K562 (cell line): ENCODE measurements at regions not wholly inside any gene's neighbourhood (a gene's known extent, or its start where the extent isn't known, plus 50 kb on each side); places are given as distances from the start of the nearest gene placed in this dataset.

ENCODE experiments used
- ATAC-seq: fragments of 200-7000 bp; cut with Tn5 transposase; 3 replicates; pipeline ENCODE4 v1.9.1; 2020; ENCODE audit warnings: moderate library complexity
- BruUV-seq: library from RNA; stranded (reverse); fragments of 400-500 nt; replicated peaks from 2 replicates; lab custom pipeline; 2021; lab: Mats Ljungman, UMichigan
- CTCF ChIA-PET: fragments of 300-600 bp; formaldehyde crosslinking; extraction: SDS; loops from one replicate; lab custom pipeline; 2021; ENCODE audit warnings: low intra/inter-chr PET ratio; lab: Yijun Ruan, JAX
- POLR2A ChIA-PET: fragments of 300-600, 350-650 bp; sonication (Branson Sonifier 250); formaldehyde crosslinking; extraction: SDS; loops from one replicate; lab custom pipeline; 2021; ENCODE audit warnings: antibody characterized with exemption, inconsistent platforms; lab: Yijun Ruan, JAX
- DNase-seq, 4 experiments: peaks; one replicate each; pipeline versions ENCODE4 v3.0.0 to v3.0.0-alpha.2; 2011 to 2018; ENCODE audit warnings: low spot score in 3 of 4, mixed read lengths in 3 of 4; ENCODE audit errors: extremely low read depth in 1 of 4
- FAIRE-seq: peaks from 2 replicates; lab custom pipeline; 2011; peaks lifted over from hg19 to GRCh38; lab: Jason Lieb, UNC
- H2AFZ ChIP-seq: 2 replicates; pipeline ENCODE4 v1.6.0; 2011; ENCODE audit warnings: low read depth, low read length, control low read depth, inconsistent platforms
- H3K27ac ChIP-seq: fragments of 200-600 bp; 3 replicates; pipeline ENCODE4 v1.8.0; 2011; ENCODE audit warnings: low read depth, mild to moderate bottlenecking, control low read depth, inconsistent platforms, low read length, moderate library complexity, mixed read lengths; ENCODE audit errors: extremely low read depth
- H3K27me3 ChIP-seq, 2 experiments: fragments of 300-600 bp in 1 of 2; 2 replicates in 1 of 2; 3 replicates in 1 of 2; pipeline versions ENCODE4 v1.6.0 to v1.8.0; 2011; ENCODE audit warnings: inconsistent platforms in 2 of 2, low read length in 2 of 2, mild to moderate bottlenecking in 1 of 2, mixed read lengths in 1 of 2, moderate library complexity in 1 of 2; ENCODE audit not compliant: control insufficient read depth in 2 of 2, insufficient read depth in 2 of 2
- H3K36me3 ChIP-seq: fragments of 300-600 bp; 3 replicates; pipeline ENCODE4 v1.8.0; 2011; ENCODE audit warnings: mild to moderate bottlenecking, low read length, inconsistent platforms; ENCODE audit not compliant: control insufficient read depth, insufficient read depth
- H3K4me1 ChIP-seq, 2 experiments: fragments of 200-600 bp in 1 of 2; replicated peaks in 1 of 2; 2 replicates in 1 of 2; 3 replicates in 1 of 2; pipeline versions ENCODE4 v1.5.1 to v1.8.0; 2011; ENCODE audit warnings: inconsistent platforms in 2 of 2, low read length in 2 of 2, mild to moderate bottlenecking in 1 of 2, mixed read lengths in 1 of 2, moderate library complexity in 1 of 2; ENCODE audit not compliant: control insufficient read depth in 2 of 2, insufficient read depth in 2 of 2
- H3K4me2 ChIP-seq: 2 replicates; pipeline ENCODE4 v1.6.1; 2011; ENCODE audit warnings: low read length, control low read depth, inconsistent platforms, mixed read lengths; ENCODE audit not compliant: insufficient read depth
- H3K4me3 ChIP-seq: fragments of 200-600 bp; sonication (generic), shearing (Covaris generic); 2 replicates; pipeline ENCODE4 v1.5.1; 2016; ENCODE audit warnings: control low read depth, inconsistent platforms
- H3K79me2 ChIP-seq: fragments of 200-600 bp; 3 replicates; pipeline ENCODE4 v1.8.0; 2011; ENCODE audit warnings: low read length, inconsistent platforms; ENCODE audit not compliant: control insufficient read depth, insufficient read depth
- H3K9ac ChIP-seq, 2 experiments: 2 replicates each; pipeline versions ENCODE4 v1.6.0 to v1.6.1; 2011; ENCODE audit warnings: low read depth in 2 of 2, low read length in 2 of 2, control low read depth in 1 of 2, inconsistent platforms in 1 of 2, mild to moderate bottlenecking in 1 of 2, mixed read lengths in 1 of 2; ENCODE audit not compliant: insufficient read depth in 1 of 2
- H3K9me1 ChIP-seq: one replicate; pipeline ENCODE4 v1.6.0; 2011; ENCODE audit warnings: inconsistent platforms, mild to moderate bottlenecking, low read length, moderate library complexity; ENCODE audit not compliant: control insufficient read depth, insufficient read depth
- H3K9me3 ChIP-seq: replicated peaks from 2 replicates; pipeline ENCODE4 v1.5.1; 2011; ENCODE audit warnings: low read depth, low read length, inconsistent platforms; ENCODE audit not compliant: control insufficient read depth, insufficient read depth
- H4K20me1 ChIP-seq: replicated peaks from 2 replicates; pipeline ENCODE4 v1.6.1; 2011; ENCODE audit warnings: low read length, inconsistent platforms, mixed read lengths; ENCODE audit not compliant: control insufficient read depth, insufficient read depth
- AFF1 ChIP-seq, 2 experiments: fragments of 450-650 bp; IDR thresholded peaks; 2 replicates each; pipeline ENCODE4 v1.6.1; 2018; ENCODE audit warnings: mild to moderate bottlenecking in 2 of 2, low read depth in 1 of 2; ENCODE audit not compliant: partially characterized antibody in 2 of 2
- ATF7 ChIP-seq: fragments of 450-650 bp; IDR thresholded peaks from 2 replicates; pipeline ENCODE4 v1.7.1; 2014; ENCODE audit warnings: mild to moderate bottlenecking, moderate library complexity
- ELK3 ChIP-seq: fragments of 450-650 bp; formaldehyde crosslinking; IDR thresholded peaks from 2 replicates; pipeline ENCODE4 v1.4.0; 2020; ENCODE audit warnings: mild to moderate bottlenecking
- EWSR1 ChIP-seq: fragments of 450-650 bp; IDR thresholded peaks from 2 replicates; pipeline ENCODE4 v1.6.1; 2018; ENCODE audit warnings: borderline replicate concordance, mild to moderate bottlenecking, low read depth, moderate library complexity; ENCODE audit not compliant: partially characterized antibody
- GTF2F1 ChIP-seq: IDR thresholded peaks from 2 replicates; pipeline ENCODE4 v1.6.1; 2011; ENCODE audit warnings: low read depth, low read length, improper control_type of control experiment
- HDAC3 ChIP-seq: fragments of 450-650 bp; IDR thresholded peaks from 2 replicates; pipeline ENCODE4 v1.6.1; 2018; ENCODE audit warnings: borderline replicate concordance, mild to moderate bottlenecking, moderate library complexity; ENCODE audit not compliant: partially characterized antibody
- MYC ChIP-seq, 2 experiments: fragments of 250-450 bp in 1 of 2; sonication (Bioruptor Pico) in 1 of 2; IDR thresholded peaks; 2 replicates each; pipeline versions ENCODE4 v1.5.1 to v1.6.1; 2012 to 2021; ENCODE audit warnings: low read depth in 2 of 2, borderline replicate concordance in 1 of 2, improper control_type of control experiment in 1 of 2, low read length in 1 of 2, mild to moderate bottlenecking in 1 of 2, moderate library complexity in 1 of 2
- NFIX ChIP-seq: fragments of 250-450 bp; sonication (Bioruptor Pico); IDR thresholded peaks from 2 replicates; pipeline ENCODE4 v1.4.0; 2020; ENCODE audit warnings: low read depth, mild to moderate bottlenecking, moderate library complexity
- NFXL1 ChIP-seq: fragments of 450-650 bp; formaldehyde crosslinking; IDR thresholded peaks from 2 replicates; pipeline ENCODE4 v1.4.0; 2021; ENCODE audit warnings: mild to moderate bottlenecking
- NKRF ChIP-seq: fragments of 450-650 bp; IDR thresholded peaks from 2 replicates; pipeline ENCODE4 v1.6.1; 2016; ENCODE audit warnings: borderline replicate concordance
- PRDM10 ChIP-seq: fragments of 450-650 bp; IDR thresholded peaks from 2 replicates; pipeline ENCODE4 v1.6.1; 2018; ENCODE audit not compliant: partially characterized antibody
- ZNF23 ChIP-seq: fragments of 250-450 bp; sonication (Bioruptor Pico); IDR thresholded peaks from 2 replicates; pipeline ENCODE4 v1.4.0; 2020; ENCODE audit warnings: mild to moderate bottlenecking
- WGBS: fragments of 100-300 bp; shearing (Covaris generic); methylation state at CpG from one replicate; pipeline ENCODE4 v1.1.6; 2016; ENCODE audit warnings: low coverage, mixed read lengths; ENCODE audit not compliant: insufficient coverage; ENCODE audit errors: missing lambda C conversion rate; 5-methylcytosine and 5-hydroxymethylcytosine counted together
- in situ Hi-C: fragments of 300-500 bp; cut with MboI; formaldehyde crosslinking; loops from 4 replicates; pipeline ENCODE4 v1.15.0; 2018; ENCODE audit warnings: inconsistent platforms, mixed read lengths
- intact Hi-C: fragments of 100-400 bp; cut with micrococcal nuclease; formaldehyde crosslinking; loops from 2 replicates; pipeline ENCODE4 v1.14.2; 2022

GRCh38 chr5:8520917-8521316 is 652.0 kb downstream of the MTRR start:
- H2AFZ ChIP-seq, result no peak overlapping the region
- no peaks in the 10 kb centered on the region for H3K9me3 ChIP-seq
- no peaks in the 10 kb centered on the region for H3K4me1 ChIP-seq
- FAIRE-seq (no peak), DNase-seq (no peak), ATAC-seq (no peak)
- H3K27me3 ChIP-seq, result no peaks in the 10 kb centered on the region
- in situ Hi-C loops, result no loop called here
- intact Hi-C loops, result no loop called here
- TF ChIP-seq EWSR1, result no peak
- no peak for TF ChIP-seq ELK3 (CRISPR knock-in tag)
- no peak for TF ChIP-seq NFXL1 (CRISPR knock-in tag)
- no peak for TF ChIP-seq NKRF
- TF ChIP-seq PRDM10, result no peak
- TF ChIP-seq ATF7, result no peak
- no peak for TF ChIP-seq AFF1 (IDR thresholded peaks at IDR 0.05; ENCODE audit: low read depth in 1 of 2, partially characterized antibody in 2 of 2)
- no peak for TF ChIP-seq ZNF23 (CRISPR knock-in tag)
- TF ChIP-seq NFIX, result no peak
- no peak for TF ChIP-seq GTF2F1
- TF ChIP-seq MYC (IDR thresholded peaks at IDR 0.05; ENCODE audit: low read depth, low read length), result no peak
- TF ChIP-seq MYC (CRISPR knock-in tag; IDR thresholded peaks at IDR 0.05; ENCODE audit: borderline replicate concordance, low read depth), result no peak
- no peak for TF ChIP-seq HDAC3
- ChIA-PET POLR2A (no interaction called here), CTCF (no interaction called here)
- no peaks in the 10 kb centered on the region for H3K79me2 ChIP-seq
- no TSS peak for BruUV-seq
- H3K9me1 ChIP-seq, result no peaks in the 10 kb centered on the region
- no peaks in the 10 kb centered on the region for H3K36me3 ChIP-seq
- no peak overlapping the region for H3K4me3 ChIP-seq
- H3K27ac ChIP-seq, result no peak overlapping the region
- 2% methylated on average over 3 of the region's 3 CpGs for WGBS
- H3K9ac ChIP-seq, result no peak overlapping the region
- H3K4me2 ChIP-seq, result no peak overlapping the region
- no peaks in the 10 kb centered on the region for H4K20me1 ChIP-seq
